ENCODE measurements at regions not wholly inside any gene's neighbourhood (a gene's known extent, or its start where the extent isn't known, plus 50 kb on each side); places are given as distances from the start of the nearest gene placed in this dataset.

DNA sequence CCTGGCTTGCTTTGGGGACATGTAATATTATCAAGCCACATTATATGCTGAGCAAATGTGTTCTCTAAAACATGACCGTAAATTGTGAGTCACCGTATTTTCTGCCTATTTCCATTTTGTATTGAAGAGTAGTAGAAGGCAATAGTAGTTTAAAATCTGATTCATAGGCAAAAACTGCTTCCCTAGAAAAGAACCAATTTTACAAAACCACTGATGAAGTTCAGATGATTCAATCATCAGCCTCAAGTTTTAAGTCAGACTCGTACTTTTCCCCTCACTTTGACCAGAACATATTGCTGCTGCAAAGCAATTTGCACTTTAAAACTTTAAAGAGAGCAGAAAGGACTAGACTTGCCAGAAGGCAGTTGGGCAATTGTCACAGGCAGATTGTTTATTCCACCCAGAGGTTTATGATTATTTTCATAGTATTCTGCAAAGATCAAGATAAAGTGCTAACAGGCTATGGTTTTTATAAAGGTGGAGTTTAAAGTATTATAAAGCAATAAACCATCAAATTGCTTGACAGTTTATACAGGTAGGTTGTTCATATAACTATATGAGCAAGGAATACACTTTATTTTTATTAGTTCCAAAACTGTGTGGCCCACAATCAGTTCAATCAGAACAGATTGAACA is 168.2 kb downstream of the ETV1 start:
- Histone ChIP-seq H3K4me1 (ENCODE audit: insufficient read depth, low read length, poor library complexity, severe bottlenecking) (no peaks in the 10 kb centered on the region), H2AFZ (ENCODE audit: low read length) (no peak overlapping the region), H3K4me3 (ENCODE audit: low read depth, low read length, poor library complexity, severe bottlenecking) (no peak overlapping the region), H3K9me3 (ENCODE audit: low read length) (no peaks in the 10 kb centered on the region), H3K27ac (ENCODE audit: low read depth, low read length, poor library complexity, severe bottlenecking) (no peak overlapping the region), H3K4me2 (ENCODE audit: low read length) (no peak overlapping the region), H4K20me1 (ENCODE audit: insufficient read depth, low read length) (no peaks in the 10 kb centered on the region), H3K79me2 (ENCODE audit: insufficient read depth, low read depth, low read length) (no peaks in the 10 kb centered on the region), H3K36me3 (ENCODE audit: insufficient read depth, low read length) (no peaks in the 10 kb centered on the region), H3K9me2 (ENCODE audit: insufficient read depth, low read length) (no peaks in the 10 kb centered on the region)
- DNase-seq (ENCODE audit: low spot score): no peak
- BruUV-seq (replicated peaks): no TSS peak
- TF ChIP-seq, protein P1, sequence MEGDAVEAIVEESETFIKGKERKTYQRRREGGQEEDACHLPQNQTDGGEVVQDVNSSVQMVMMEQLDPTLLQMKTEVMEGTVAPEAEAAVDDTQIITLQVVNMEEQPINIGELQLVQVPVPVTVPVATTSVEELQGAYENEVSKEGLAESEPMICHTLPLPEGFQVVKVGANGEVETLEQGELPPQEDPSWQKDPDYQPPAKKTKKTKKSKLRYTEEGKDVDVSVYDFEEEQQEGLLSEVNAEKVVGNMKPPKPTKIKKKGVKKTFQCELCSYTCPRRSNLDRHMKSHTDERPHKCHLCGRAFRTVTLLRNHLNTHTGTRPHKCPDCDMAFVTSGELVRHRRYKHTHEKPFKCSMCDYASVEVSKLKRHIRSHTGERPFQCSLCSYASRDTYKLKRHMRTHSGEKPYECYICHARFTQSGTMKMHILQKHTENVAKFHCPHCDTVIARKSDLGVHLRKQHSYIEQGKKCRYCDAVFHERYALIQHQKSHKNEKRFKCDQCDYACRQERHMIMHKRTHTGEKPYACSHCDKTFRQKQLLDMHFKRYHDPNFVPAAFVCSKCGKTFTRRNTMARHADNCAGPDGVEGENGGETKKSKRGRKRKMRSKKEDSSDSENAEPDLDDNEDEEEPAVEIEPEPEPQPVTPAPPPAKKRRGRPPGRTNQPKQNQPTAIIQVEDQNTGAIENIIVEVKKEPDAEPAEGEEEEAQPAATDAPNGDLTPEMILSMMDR (conservative IDR thresholded peaks at IDR 0.05; ENCODE audit: low read length): no peak
- no peak for TF ChIP-seq EZH2phosphoT487 (IDR thresholded peaks at IDR 0.05; ENCODE audit: borderline replicate concordance, low read depth, low read length)
- ChIA-PET CTCF (ENCODE audit: unreplicated experiment) (no interaction called here), POLR2A (no interaction called here)
- intact Hi-C loops (cut with micrococcal nuclease; ENCODE audit: unreplicated experiment): no loop called here

DNA sequence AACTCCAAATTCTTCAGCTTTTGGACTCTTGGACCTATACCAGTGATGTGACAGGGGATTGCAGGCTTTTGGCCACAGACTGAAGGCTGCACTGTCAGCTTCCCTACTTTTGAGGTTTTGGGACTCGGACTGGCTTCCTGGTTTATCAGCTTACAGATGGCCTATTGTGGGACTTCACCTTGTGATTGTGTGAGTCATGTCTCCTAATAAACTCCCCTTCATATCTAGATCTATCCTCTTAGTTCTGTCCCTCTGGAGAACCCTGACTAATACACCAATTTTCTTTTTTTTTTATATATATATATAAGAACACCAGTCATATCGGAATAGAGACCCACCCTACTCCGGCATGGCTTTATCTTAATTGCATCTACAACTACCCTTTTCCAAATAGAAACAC is 166.8 kb downstream of the ETV1 start:
- TF ChIP-seq EZH2phosphoT487 (IDR thresholded peaks at IDR 0.05; ENCODE audit: borderline replicate concordance, low read depth, low read length): no peak
- TF ChIP-seq, protein P1 (conservative IDR thresholded peaks at IDR 0.05; ENCODE audit: low read length): no peak
- H3K9me3 ChIP-seq (ENCODE audit: low read length): no peaks in the 10 kb centered on the region
- H3K4me2 ChIP-seq (ENCODE audit: low read length): no peak overlapping the region
- intact Hi-C loops (cut with micrococcal nuclease; ENCODE audit: unreplicated experiment): no loop called here
- no peak overlapping the region for H3K27ac ChIP-seq (ENCODE audit: low read depth, low read length, poor library complexity, severe bottlenecking)
- BruUV-seq (replicated peaks): no TSS peak
- H3K79me2 ChIP-seq (ENCODE audit: insufficient read depth, low read depth, low read length): no peaks in the 10 kb centered on the region
- no peak for DNase-seq (ENCODE audit: low spot score)
- H4K20me1 ChIP-seq (ENCODE audit: insufficient read depth, low read length): no peaks in the 10 kb centered on the region
- H2AFZ ChIP-seq (ENCODE audit: low read length): no peak overlapping the region
- ChIA-PET POLR2A (interaction anchor here (0.7 kb wide), 1 partner anchor 268 kb away, joined by 3 read pairs; no protein-coding TSS in a partner anchor), CTCF (ENCODE audit: unreplicated experiment) (no interaction called here)
- H3K9me2 ChIP-seq (ENCODE audit: insufficient read depth, low read length): no peaks in the 10 kb centered on the region
- H3K4me3 ChIP-seq (ENCODE audit: low read depth, low read length, poor library complexity, severe bottlenecking): no peak overlapping the region
- no peaks in the 10 kb centered on the region for H3K4me1 ChIP-seq (ENCODE audit: insufficient read depth, low read length, poor library complexity, severe bottlenecking)
- no peaks in the 10 kb centered on the region for H3K36me3 ChIP-seq (ENCODE audit: insufficient read depth, low read length)

DNA sequence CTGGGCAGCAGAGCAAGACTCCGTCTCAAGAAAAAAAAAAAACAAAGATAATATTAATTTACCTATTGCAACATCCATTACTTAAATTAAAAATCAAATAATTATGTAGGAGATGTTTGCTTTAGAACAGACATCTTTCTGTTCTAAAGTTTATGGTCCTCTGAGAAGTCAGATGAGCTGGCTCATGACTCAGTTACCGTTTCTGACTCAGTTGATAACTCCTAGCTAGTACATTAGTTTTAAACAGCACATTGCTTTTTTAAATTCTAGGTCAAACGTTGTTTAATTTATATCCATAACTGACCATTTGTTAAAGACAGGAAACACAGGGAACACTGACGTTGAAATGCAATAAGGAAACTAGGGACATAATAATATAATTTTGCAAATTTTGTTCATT is 162.7 kb downstream of the ETV1 start:
- Histone ChIP-seq H3K4me2 (ENCODE audit: low read length) (no peak overlapping the region), H3K4me3 (ENCODE audit: low read depth, low read length, poor library complexity, severe bottlenecking) (no peak overlapping the region), H3K9me3 (ENCODE audit: low read length) (no peaks in the 10 kb centered on the region), H3K79me2 (ENCODE audit: insufficient read depth, low read depth, low read length) (no peaks in the 10 kb centered on the region), H2AFZ (ENCODE audit: low read length) (no peak overlapping the region), H3K27ac (ENCODE audit: low read depth, low read length, poor library complexity, severe bottlenecking) (no peak overlapping the region), H3K9me2 (ENCODE audit: insufficient read depth, low read length) (no peaks in the 10 kb centered on the region), H3K36me3 (ENCODE audit: insufficient read depth, low read length) (no peaks in the 10 kb centered on the region), H3K4me1 (ENCODE audit: insufficient read depth, low read length, poor library complexity, severe bottlenecking) (no peaks in the 10 kb centered on the region), H4K20me1 (ENCODE audit: insufficient read depth, low read length) (no peaks in the 10 kb centered on the region)
- TF ChIP-seq EZH2phosphoT487 (IDR thresholded peaks at IDR 0.05; ENCODE audit: borderline replicate concordance, low read depth, low read length): no peak
- ChIA-PET POLR2A (no interaction called here), CTCF (ENCODE audit: unreplicated experiment) (no interaction called here)
- no peak for DNase-seq (ENCODE audit: low spot score)
- BruUV-seq (replicated peaks): no TSS peak
- intact Hi-C loops (cut with micrococcal nuclease; ENCODE audit: unreplicated experiment): no loop called here

Data from OCI-LY7 (cell line).